ENCODE measurements at regions not wholly inside any gene's neighbourhood (a gene's known extent, or its start where the extent isn't known, plus 50 kb on each side); places are given as distances from the start of the nearest gene placed in this dataset.

DNA sequence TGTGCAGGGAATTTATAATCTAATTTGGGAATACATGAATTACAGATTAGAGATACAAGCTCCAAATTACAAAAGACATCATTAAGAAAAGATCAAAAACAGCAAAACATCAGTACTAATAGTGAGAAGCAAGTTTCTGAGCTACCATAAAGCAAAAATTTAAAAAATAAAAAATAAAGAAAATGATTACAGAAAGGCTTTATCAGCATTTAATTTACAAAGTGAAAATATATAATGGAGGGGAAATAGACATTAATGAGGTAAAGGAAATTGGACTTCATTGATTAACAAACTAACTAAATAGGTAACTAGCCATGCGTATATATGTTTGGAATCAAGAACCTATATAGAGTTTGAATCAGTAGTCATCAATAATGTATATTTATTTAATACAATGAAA, 712.9 kb upstream of the DDX18 start:
- Histone ChIP-seq H3K4me2 (no peak overlapping the region), H3K9ac (no peak overlapping the region), H3K36me3 (no peaks in the 10 kb centered on the region), H3K4me3 (no peak overlapping the region), H4K20me1 (no peaks in the 10 kb centered on the region), H3K27ac (no peak overlapping the region), H3K9me3 (replicated peaks in 1 of 11) (no peaks in the 10 kb centered on the region), H3K4me1 (no peaks in the 10 kb centered on the region), H3K27me3 (no peaks in the 10 kb centered on the region)
- TF ChIP-seq Cebpa-rat (IDR thresholded peaks at IDR 0.05) = no peak

- Histone ChIP-seq H3K4me1 (no peaks in the 10 kb centered on the region), H4K20me1 (no peaks in the 10 kb centered on the region), H3K27ac (no peak overlapping the region), H3K36me3 (no peaks in the 10 kb centered on the region), H3K27me3 (no peaks in the 10 kb centered on the region), H3K9me3 (replicated peaks in 1 of 11) (peaks cover 0 to 8% (median 0%) of the 10 kb centered on the region in 11 experiments; a peak in 2 of 22 replicates), H3K4me3 (no peak overlapping the region), H3K4me2 (no peak overlapping the region), H3K9ac (no peak overlapping the region)
- no peak for TF ChIP-seq Cebpa-rat (IDR thresholded peaks at IDR 0.05)
These were observed 705.7 kb upstream of the DDX18 start for GRCh38 chr2:117108741-117109267.

GRCh38 chr2:117118994-117119393, 695.5 kb upstream of the DDX18 start:
- no peaks in the 10 kb centered on the region for H3K27me3 ChIP-seq
- H3K27ac ChIP-seq = no peak overlapping the region
- H3K4me1 ChIP-seq = no peaks in the 10 kb centered on the region
- no peak overlapping the region for H3K9ac ChIP-seq
- no peak for TF ChIP-seq Cebpa-rat (IDR thresholded peaks at IDR 0.05)
- H3K4me3 ChIP-seq = no peak overlapping the region
- H3K4me2 ChIP-seq = no peak overlapping the region
- no peaks in the 10 kb centered on the region for H3K9me3 ChIP-seq (replicated peaks in 1 of 11)
- no peaks in the 10 kb centered on the region for H3K36me3 ChIP-seq
- H4K20me1 ChIP-seq = no peaks in the 10 kb centered on the region

GRCh38 chr2:117123362-117123761, 691.1 kb upstream of the DDX18 start:
- TF ChIP-seq Cebpa-rat (IDR thresholded peaks at IDR 0.05) = no peak
- Histone ChIP-seq H3K9ac (no peak overlapping the region), H3K4me3 (no peak overlapping the region), H3K36me3 (no peaks in the 10 kb centered on the region), H3K27me3 (no peaks in the 10 kb centered on the region), H4K20me1 (no peaks in the 10 kb centered on the region), H3K9me3 (replicated peaks in 1 of 11) (no peaks in the 10 kb centered on the region), H3K4me2 (no peak overlapping the region), H3K4me1 (no peaks in the 10 kb centered on the region), H3K27ac (no peak overlapping the region)

- H4K20me1 ChIP-seq = no peaks in the 10 kb centered on the region
- H3K36me3 ChIP-seq = no peaks in the 10 kb centered on the region
- 0 out of 20 replicates have a peak, but pooled peaks cover 0 to 7% (median 0%) of the 10 kb centered on the region in 10 experiments for H3K4me1 ChIP-seq
- H3K4me3 ChIP-seq = no peak overlapping the region
- no peak overlapping the region for H3K27ac ChIP-seq
- no peaks in the 10 kb centered on the region for H3K9me3 ChIP-seq (replicated peaks in 1 of 11)
- no peak overlapping the region for H3K9ac ChIP-seq
- H3K27me3 ChIP-seq = no peaks in the 10 kb centered on the region
- TF ChIP-seq Cebpa-rat (IDR thresholded peaks at IDR 0.05) = no peak
- H3K4me2 ChIP-seq = no peak overlapping the region
These were observed 687.8 kb upstream of the DDX18 start for GRCh38 chr2:117126656-117127055.

- H4K20me1 ChIP-seq = no peaks in the 10 kb centered on the region
- H3K36me3 ChIP-seq = no peaks in the 10 kb centered on the region
- no peak overlapping the region for H3K9ac ChIP-seq
- H3K4me1 ChIP-seq = 0 out of 20 replicates have a peak, but pooled peaks cover 0 to 7% (median 0%) of the 10 kb centered on the region in 10 experiments
- H3K4me3 ChIP-seq = no peak overlapping the region
- TF ChIP-seq Cebpa-rat (IDR thresholded peaks at IDR 0.05) = no peak
- H3K27me3 ChIP-seq = no peaks in the 10 kb centered on the region
- no peak overlapping the region for H3K27ac ChIP-seq
- no peak overlapping the region for H3K4me2 ChIP-seq
- H3K9me3 ChIP-seq (replicated peaks in 1 of 11) = no peaks in the 10 kb centered on the region
These were observed 686.8 kb upstream of the DDX18 start for GRCh38 chr2:117127680-117128079.

- H3K4me2 ChIP-seq = peak overlapping the region in 1 of 11 experiments; percentile 8; a peak in 1 of 22 replicates
- TF ChIP-seq Cebpa-rat (IDR thresholded peaks at IDR 0.05) = no peak
- H3K27me3 ChIP-seq = no peaks in the 10 kb centered on the region
- H3K4me1 ChIP-seq = 0 out of 20 replicates have a peak, but pooled peaks cover 0 to 7% (median 0%) of the 10 kb centered on the region in 10 experiments
- H3K9ac ChIP-seq = no peak overlapping the region
- H4K20me1 ChIP-seq = no peaks in the 10 kb centered on the region
- no peak overlapping the region for H3K27ac ChIP-seq
- H3K36me3 ChIP-seq = no peaks in the 10 kb centered on the region
- no peak overlapping the region for H3K4me3 ChIP-seq
- H3K9me3 ChIP-seq (replicated peaks in 1 of 11) = peaks cover 0 to 2% (median 0%) of the 10 kb centered on the region in 11 experiments; a peak in 1 of 22 replicates
These were observed 686.0 kb upstream of the DDX18 start for GRCh38 chr2:117128461-117128860.

GRCh38 chr2:117137371-117137770, 677.1 kb upstream of the DDX18 start:
- peaks cover 0 to 7% (median 0%) of the 10 kb centered on the region in 11 experiments; a peak in 1 of 22 replicates for H3K9me3 ChIP-seq (replicated peaks in 1 of 11)
- no peak overlapping the region for H3K4me3 ChIP-seq
- no peaks in the 10 kb centered on the region for H3K4me1 ChIP-seq
- no peak overlapping the region for H3K4me2 ChIP-seq
- no peaks in the 10 kb centered on the region for H3K27me3 ChIP-seq
- no peak for TF ChIP-seq Cebpa-rat (IDR thresholded peaks at IDR 0.05)
- no peaks in the 10 kb centered on the region for H4K20me1 ChIP-seq
- no peaks in the 10 kb centered on the region for H3K36me3 ChIP-seq
- no peak overlapping the region for H3K9ac ChIP-seq
- H3K27ac ChIP-seq = no peak overlapping the region

- Histone ChIP-seq H3K9ac (no peak overlapping the region), H3K27ac (no peak overlapping the region), H3K4me2 (no peak overlapping the region), H4K20me1 (no peaks in the 10 kb centered on the region), H3K4me3 (no peak overlapping the region), H3K4me1 (no peaks in the 10 kb centered on the region), H3K27me3 (no peaks in the 10 kb centered on the region), H3K36me3 (no peaks in the 10 kb centered on the region), H3K9me3 (replicated peaks in 1 of 11) (peaks cover 18 to 27% (median 23%) of the 10 kb centered on the region in 11 experiments)
- no peak for TF ChIP-seq Cebpa-rat (IDR thresholded peaks at IDR 0.05)
These were observed 645.3 kb upstream of the DDX18 start for GRCh38 chr2:117169036-117169765.

GRCh38 chr2:117170897-117171296, 643.6 kb upstream of the DDX18 start:
- TF ChIP-seq Cebpa-rat (IDR thresholded peaks at IDR 0.05) = no peak
- Histone ChIP-seq H3K4me1 (no peaks in the 10 kb centered on the region), H3K27me3 (no peaks in the 10 kb centered on the region), H4K20me1 (no peaks in the 10 kb centered on the region), H3K4me2 (no peak overlapping the region), H3K9me3 (replicated peaks in 1 of 11) (peaks cover 18 to 27% (median 23%) of the 10 kb centered on the region in 11 experiments), H3K9ac (no peak overlapping the region), H3K36me3 (no peaks in the 10 kb centered on the region), H3K27ac (no peak overlapping the region), H3K4me3 (no peak overlapping the region)

All from BLaER1 treated with 17β-estradiol and CSF1 and Interleukin-3, amounts not matched to agents 10 nM and 100 nM (cell line).